Adrenal gland (tissue), 5 donors: ENCODE measurements at regions not wholly inside any gene's neighbourhood (a gene's known extent, or its start where the extent isn't known, plus 50 kb on each side); places are given as distances from the start of the nearest gene placed in this dataset.

Source experiments
- POLR2A ChIP-seq, 2 donors: fragments of 450-650 bp; IDR thresholded peaks; one replicate each; pipeline ENCODE4 v1.6.1; 2017; ENCODE audit warnings: antibody characterized with exemption in 2 of 2, mild to moderate bottlenecking in 2 of 2, moderate library complexity in 1 of 2
- TF ChIP-seq, protein P1 (sequence below), 6 experiments: fragments of 450-650 bp in 4 of 6; fragments of 200-600 bp in 2 of 6; sonication (generic) in 1 of 6; IDR thresholded peaks; 1 replicate in 5 of 6; 2 replicates in 1 of 6; pipeline versions ENCODE4 v1.5.1 to v1.8.0; 2016 to 2021; ENCODE audit warnings: antibody characterized with exemption in 6 of 6, mild to moderate bottlenecking in 2 of 6, moderate library complexity in 1 of 6
- donor health status: DM: no; HTN: no; CAD: no.

DNA sequence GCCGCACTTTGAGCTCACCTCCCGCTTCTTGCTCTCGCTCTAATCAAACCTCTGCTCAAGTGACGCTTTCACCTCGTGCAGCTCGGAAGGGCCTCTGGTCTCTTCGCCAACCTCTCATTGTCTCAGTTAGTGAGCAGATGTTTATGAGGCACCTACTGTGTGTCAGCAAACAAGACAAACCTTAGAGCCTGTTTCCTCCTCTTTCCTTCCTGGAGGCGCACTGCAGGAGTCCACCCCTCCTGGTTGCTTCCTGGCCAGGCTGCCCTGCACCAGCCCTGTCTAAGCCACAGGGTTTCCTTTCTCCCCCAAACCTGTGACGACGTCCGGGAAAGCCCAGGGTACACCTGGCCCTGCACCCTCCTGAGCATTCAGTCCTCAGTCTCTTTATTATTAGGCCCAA lies 84.2 kb downstream of the PHETA1 start:
- TF ChIP-seq POLR2A (IDR thresholded peaks at IDR 0.05) = no peak
- TF ChIP-seq, protein P1, sequence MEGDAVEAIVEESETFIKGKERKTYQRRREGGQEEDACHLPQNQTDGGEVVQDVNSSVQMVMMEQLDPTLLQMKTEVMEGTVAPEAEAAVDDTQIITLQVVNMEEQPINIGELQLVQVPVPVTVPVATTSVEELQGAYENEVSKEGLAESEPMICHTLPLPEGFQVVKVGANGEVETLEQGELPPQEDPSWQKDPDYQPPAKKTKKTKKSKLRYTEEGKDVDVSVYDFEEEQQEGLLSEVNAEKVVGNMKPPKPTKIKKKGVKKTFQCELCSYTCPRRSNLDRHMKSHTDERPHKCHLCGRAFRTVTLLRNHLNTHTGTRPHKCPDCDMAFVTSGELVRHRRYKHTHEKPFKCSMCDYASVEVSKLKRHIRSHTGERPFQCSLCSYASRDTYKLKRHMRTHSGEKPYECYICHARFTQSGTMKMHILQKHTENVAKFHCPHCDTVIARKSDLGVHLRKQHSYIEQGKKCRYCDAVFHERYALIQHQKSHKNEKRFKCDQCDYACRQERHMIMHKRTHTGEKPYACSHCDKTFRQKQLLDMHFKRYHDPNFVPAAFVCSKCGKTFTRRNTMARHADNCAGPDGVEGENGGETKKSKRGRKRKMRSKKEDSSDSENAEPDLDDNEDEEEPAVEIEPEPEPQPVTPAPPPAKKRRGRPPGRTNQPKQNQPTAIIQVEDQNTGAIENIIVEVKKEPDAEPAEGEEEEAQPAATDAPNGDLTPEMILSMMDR (IDR thresholded peaks at IDR 0.05) = no peak
